Psoas muscle (tissue), 7 donors: ENCODE measurements at regions not wholly inside any gene's neighbourhood (a gene's known extent, or its start where the extent isn't known, plus 50 kb on each side); places are given as distances from the start of the nearest gene placed in this dataset.

Experiments
- ATAC-seq, 4 donors: fragments of 200-7000 bp; cut with Tn5 transposase; one replicate each; pipeline ENCODE4 v1.9.1; 2020; ENCODE audit warnings: moderate library complexity in 3 of 4, mild to moderate bottlenecking in 2 of 4
- DNase-seq, 2 donors: peaks; one replicate each; pipeline ENCODE4 v3.0.0-alpha.2; 2020
- H3K27ac ChIP-seq: fragments of 200-600 bp; one replicate; pipeline ENCODE4 v1.8.0; 2022
- H3K27me3 ChIP-seq, 3 donors: fragments of 200-600 bp in 1 of 3; one replicate each; pipeline versions ENCODE4 v1.6.1 to v1.8.0; 2013 to 2022; ENCODE audit warnings: low read length in 2 of 3, mild to moderate bottlenecking in 2 of 3, moderate library complexity in 1 of 3; ENCODE audit not compliant: insufficient read depth in 3 of 3
- H3K36me3 ChIP-seq, 2 donors: fragments of 200-600 bp in 1 of 2; one replicate each; pipeline versions ENCODE4 v1.6.1 to v1.8.0; 2013 to 2022; ENCODE audit warnings: low read depth in 1 of 2, mild to moderate bottlenecking in 1 of 2, moderate library complexity in 1 of 2; ENCODE audit not compliant: insufficient read depth in 1 of 2
- H3K4me1 ChIP-seq: fragments of 200-600 bp; one replicate; pipeline ENCODE4 v1.8.0; 2022
- H3K4me3 ChIP-seq: fragments of 200-600 bp; one replicate; pipeline ENCODE4 v1.8.0; 2022; ENCODE audit warnings: mild to moderate bottlenecking
- H3K9me3 ChIP-seq: fragments of 200-600 bp; one replicate; pipeline ENCODE4 v1.8.0; 2022
- WGBS, 3 donors: extraction: QIAGEN DNeasy Blood & Tissue Kit; methylation state at CpG; one replicate each; pipeline versions ENCODE4 v1.1.6 to v1.1.7; 2013; 5-methylcytosine and 5-hydroxymethylcytosine counted together
- intact Hi-C, 2 donors: fragments of 100-400 bp; cut with DNase I; formaldehyde crosslinking; loops; one replicate each; pipeline versions ENCODE4 v1.11.0 to v1.14.2; 2022
- TF ChIP-seq, protein P1 (sequence below): fragments of 200-600 bp; IDR thresholded peaks from one replicate; pipeline ENCODE4 v1.8.0; 2022; ENCODE audit warnings: antibody characterized with exemption
- donor health status: healthy with polysubstance abuse.
- donor health status: DM: no; HTN: no; CAD: no; lungs with moderate emphysema.
- donor health status: Bipolar disorder and iron deficiency.
- donor health status: healthy.
- donor health status: DM: yes; HTN: yes; CAD: no.
- donor health status: DM: no; HTN: no; CAD: no.
- donor health status: DM: yes; HTN: yes; CAD: no.

DNA sequence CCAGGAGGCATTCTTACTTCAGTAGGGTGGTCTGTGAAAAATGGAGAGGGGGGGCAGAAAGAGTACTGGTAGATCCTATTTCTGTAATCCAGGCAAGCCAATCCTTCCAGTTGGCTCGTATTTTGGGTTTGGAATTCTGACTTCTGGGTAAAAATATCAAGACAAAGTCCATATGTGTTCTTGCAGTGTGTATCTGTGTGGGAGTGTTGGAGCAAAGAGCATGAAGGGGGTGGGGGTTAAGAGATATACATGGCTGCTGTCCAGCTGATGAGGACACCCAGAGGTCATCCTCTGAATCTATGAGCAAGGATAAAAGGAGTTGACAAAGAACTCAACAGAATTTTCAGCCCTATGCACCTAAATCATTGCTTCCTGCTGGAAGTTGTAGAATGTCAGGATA lies 375.8 kb upstream of the PIK3C3 start:
- H3K4me3 ChIP-seq = no peak overlapping the region
- intact Hi-C loops = no loop called here
- WGBS, 3 donors = 27 to 43% (median 40%) methylated on average over 1 of the region's 1 CpG
- no peaks in the 10 kb centered on the region for H3K36me3 ChIP-seq
- ATAC-seq (no peak), DNase-seq (no peak)
- H3K4me1 ChIP-seq = no peaks in the 10 kb centered on the region
- H3K27ac ChIP-seq = no peak overlapping the region
- no peaks in the 10 kb centered on the region for H3K27me3 ChIP-seq
- TF ChIP-seq, protein P1, sequence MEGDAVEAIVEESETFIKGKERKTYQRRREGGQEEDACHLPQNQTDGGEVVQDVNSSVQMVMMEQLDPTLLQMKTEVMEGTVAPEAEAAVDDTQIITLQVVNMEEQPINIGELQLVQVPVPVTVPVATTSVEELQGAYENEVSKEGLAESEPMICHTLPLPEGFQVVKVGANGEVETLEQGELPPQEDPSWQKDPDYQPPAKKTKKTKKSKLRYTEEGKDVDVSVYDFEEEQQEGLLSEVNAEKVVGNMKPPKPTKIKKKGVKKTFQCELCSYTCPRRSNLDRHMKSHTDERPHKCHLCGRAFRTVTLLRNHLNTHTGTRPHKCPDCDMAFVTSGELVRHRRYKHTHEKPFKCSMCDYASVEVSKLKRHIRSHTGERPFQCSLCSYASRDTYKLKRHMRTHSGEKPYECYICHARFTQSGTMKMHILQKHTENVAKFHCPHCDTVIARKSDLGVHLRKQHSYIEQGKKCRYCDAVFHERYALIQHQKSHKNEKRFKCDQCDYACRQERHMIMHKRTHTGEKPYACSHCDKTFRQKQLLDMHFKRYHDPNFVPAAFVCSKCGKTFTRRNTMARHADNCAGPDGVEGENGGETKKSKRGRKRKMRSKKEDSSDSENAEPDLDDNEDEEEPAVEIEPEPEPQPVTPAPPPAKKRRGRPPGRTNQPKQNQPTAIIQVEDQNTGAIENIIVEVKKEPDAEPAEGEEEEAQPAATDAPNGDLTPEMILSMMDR = no peak
- H3K9me3 ChIP-seq = no peaks in the 10 kb centered on the region

DNA sequence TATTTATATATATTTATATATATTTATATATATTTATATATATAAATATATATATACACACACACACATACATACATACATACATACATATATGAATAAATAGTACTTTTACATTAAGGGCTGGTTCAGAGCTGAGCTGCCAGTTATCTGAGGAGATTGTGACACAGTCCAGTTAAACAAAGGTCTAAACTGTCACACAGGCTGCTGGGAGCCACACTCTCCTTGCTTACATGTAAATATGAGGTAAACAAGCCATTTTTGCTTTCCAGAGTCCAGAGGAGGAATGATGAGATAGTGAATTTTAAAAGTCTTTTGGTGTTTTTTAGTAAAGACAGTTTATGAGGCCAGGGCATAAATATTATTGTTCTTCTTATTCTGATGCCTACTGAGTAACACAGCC lies 377.5 kb upstream of the PIK3C3 start:
- Histone ChIP-seq H3K9me3 (no peaks in the 10 kb centered on the region), H3K36me3 (no peaks in the 10 kb centered on the region), H3K4me1 (no peaks in the 10 kb centered on the region), H3K27ac (no peak overlapping the region), H3K4me3 (no peak overlapping the region), H3K27me3 (no peaks in the 10 kb centered on the region)
- DNase-seq = no peak
- no peak for ATAC-seq
- intact Hi-C loops = no loop called here
- TF ChIP-seq, protein P1 = no peak

- TF ChIP-seq, protein P1 = no peak
- Histone ChIP-seq H3K9me3 (no peaks in the 10 kb centered on the region), H3K27ac (no peak overlapping the region), H3K4me3 (no peak overlapping the region), H3K4me1 (no peaks in the 10 kb centered on the region), H3K36me3 (no peaks in the 10 kb centered on the region), H3K27me3 (no peaks in the 10 kb centered on the region)
- ATAC-seq (no peak), DNase-seq (no peak)
- WGBS, 3 donors = 37 to 60% (median 56%) methylated on average over 3 of the region's 3 CpGs
- intact Hi-C loops = no loop called here
Observed at GRCh38 chr18:41576643-41577042, 378.4 kb upstream of the PIK3C3 start.

- Histone ChIP-seq H3K9me3 (no peaks in the 10 kb centered on the region), H3K27ac (no peak overlapping the region), H3K27me3 (no peaks in the 10 kb centered on the region), H3K4me1 (no peaks in the 10 kb centered on the region), H3K4me3 (no peak overlapping the region), H3K36me3 (no peaks in the 10 kb centered on the region)
- intact Hi-C loops = loop anchor here in 1 of 2 donors (10.0 kb wide), 1 partner anchor 65 kb away; no protein-coding TSS in a partner anchor
- 74 to 79% (median 74%) methylated on average over 1 of the region's 1 CpG for WGBS, 3 donors
- TF ChIP-seq, protein P1 = no peak
- no peak for DNase-seq
- no peak for ATAC-seq
Observed at GRCh38 chr18:41569867-41570266, 385.2 kb upstream of the PIK3C3 start.

GRCh38 chr18:41561961-41562360 lies 393.1 kb upstream of the PIK3C3 start:
- Histone ChIP-seq H3K27ac (no peak overlapping the region), H3K4me3 (no peak overlapping the region), H3K36me3 (no peaks in the 10 kb centered on the region), H3K4me1 (no peaks in the 10 kb centered on the region), H3K9me3 (no peaks in the 10 kb centered on the region), H3K27me3 (no peaks in the 10 kb centered on the region)
- ATAC-seq (no peak), DNase-seq (no peak)
- intact Hi-C loops = loop anchor here in 1 of 2 donors (10.0 kb wide), 1 partner anchor 57 kb away; no protein-coding TSS in a partner anchor
- 75 to 85% (median 82%) methylated on average over 2 of the region's 2 CpGs for WGBS, 3 donors
- TF ChIP-seq, protein P1 = no peak
